HFFc6 (cell line): ENCODE measurements at regions not wholly inside any gene's neighbourhood (a gene's known extent, or its start where the extent isn't known, plus 50 kb on each side); places are given as distances from the start of the nearest gene placed in this dataset.

Experiments
- DNase-seq: peaks from one replicate; pipeline ENCODE4 v3.0.0-alpha.2; 2018
- H3K27ac Mint-ChIP-seq: 2 replicates; pipeline ENCODE4 v1.8.0; 2020; ENCODE audit warnings: mild to moderate bottlenecking, mixed read lengths
- H3K27me3 Mint-ChIP-seq: 2 replicates; pipeline ENCODE4 v1.8.0; 2021; ENCODE audit warnings: mild to moderate bottlenecking, moderate library complexity, mixed read lengths; ENCODE audit not compliant: insufficient read depth
- H3K36me3 Mint-ChIP-seq: 2 replicates; pipeline ENCODE4 v1.8.0; 2021; ENCODE audit warnings: low read depth, mixed read lengths
- H3K4me1 Mint-ChIP-seq: 2 replicates; pipeline ENCODE4 v1.8.0; 2020; ENCODE audit warnings: low read depth, mixed read lengths
- H3K4me3 Mint-ChIP-seq: 2 replicates; pipeline ENCODE4 v1.8.0; 2020; ENCODE audit warnings: mild to moderate bottlenecking, moderate library complexity, mixed read lengths
- H3K9me3 Mint-ChIP-seq: 2 replicates; pipeline ENCODE4 v1.8.0; 2020; ENCODE audit warnings: mild to moderate bottlenecking, mixed read lengths
- TF ChIP-seq, protein P1 (sequence below): fragments of 200-600 bp; sonication (generic); IDR thresholded peaks from 2 replicates; pipeline ENCODE4 v1.5.0; 2021; ENCODE audit warnings: antibody characterized with exemption, mild to moderate bottlenecking

GRCh38 chr6:137286916-137287315 is 67.7 kb upstream of the IFNGR1 start:
- TF ChIP-seq, protein P1, sequence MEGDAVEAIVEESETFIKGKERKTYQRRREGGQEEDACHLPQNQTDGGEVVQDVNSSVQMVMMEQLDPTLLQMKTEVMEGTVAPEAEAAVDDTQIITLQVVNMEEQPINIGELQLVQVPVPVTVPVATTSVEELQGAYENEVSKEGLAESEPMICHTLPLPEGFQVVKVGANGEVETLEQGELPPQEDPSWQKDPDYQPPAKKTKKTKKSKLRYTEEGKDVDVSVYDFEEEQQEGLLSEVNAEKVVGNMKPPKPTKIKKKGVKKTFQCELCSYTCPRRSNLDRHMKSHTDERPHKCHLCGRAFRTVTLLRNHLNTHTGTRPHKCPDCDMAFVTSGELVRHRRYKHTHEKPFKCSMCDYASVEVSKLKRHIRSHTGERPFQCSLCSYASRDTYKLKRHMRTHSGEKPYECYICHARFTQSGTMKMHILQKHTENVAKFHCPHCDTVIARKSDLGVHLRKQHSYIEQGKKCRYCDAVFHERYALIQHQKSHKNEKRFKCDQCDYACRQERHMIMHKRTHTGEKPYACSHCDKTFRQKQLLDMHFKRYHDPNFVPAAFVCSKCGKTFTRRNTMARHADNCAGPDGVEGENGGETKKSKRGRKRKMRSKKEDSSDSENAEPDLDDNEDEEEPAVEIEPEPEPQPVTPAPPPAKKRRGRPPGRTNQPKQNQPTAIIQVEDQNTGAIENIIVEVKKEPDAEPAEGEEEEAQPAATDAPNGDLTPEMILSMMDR, result no peak
- Mint-ChIP-seq H3K4me1 (peaks cover 6% of the 10 kb centered on the region), H3K36me3 (no peaks in the 10 kb centered on the region), H3K27me3 (peaks cover 7% of the 10 kb centered on the region), H3K9me3 (no peaks in the 10 kb centered on the region), H3K4me3 (no peak overlapping the region), H3K27ac (no peak overlapping the region)
- no peak for DNase-seq

GRCh38 chr6:137286368-137286767 is 67.2 kb upstream of the IFNGR1 start:
- peaks cover 7% of the 10 kb centered on the region for H3K27me3 Mint-ChIP-seq
- no peak for DNase-seq
- H3K27ac Mint-ChIP-seq, result no peak overlapping the region

DNA sequence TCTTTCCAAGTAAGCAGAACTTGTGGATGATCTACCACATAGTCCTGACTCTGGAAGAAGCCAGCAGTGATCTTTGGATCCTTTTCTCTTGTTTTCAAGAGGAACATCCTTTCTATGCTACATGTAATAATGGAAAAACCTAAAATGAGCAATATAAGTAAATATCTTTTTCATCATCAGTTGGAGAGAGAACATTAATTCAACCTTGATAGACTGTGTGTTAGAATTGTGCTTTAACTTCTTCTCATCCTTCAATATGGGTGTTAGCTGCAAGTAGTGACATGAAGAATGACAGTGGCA is 65.6 kb upstream of the IFNGR1 start:
- DNase-seq, result no peak
- Mint-ChIP-seq H3K4me1 (peaks cover 6% of the 10 kb centered on the region), H3K9me3 (no peaks in the 10 kb centered on the region), H3K27me3 (peaks cover 4% of the 10 kb centered on the region), H3K4me3 (no peak overlapping the region), H3K27ac (no peak overlapping the region), H3K36me3 (no peaks in the 10 kb centered on the region)
- TF ChIP-seq, protein P1, result no peak

More at GRCh38 chr6:137286368-137286767, 67.2 kb upstream of the IFNGR1 start:
- Mint-ChIP-seq H3K9me3 (no peaks in the 10 kb centered on the region), H3K4me3 (no peak overlapping the region), H3K4me1 (peaks cover 6% of the 10 kb centered on the region), H3K36me3 (no peaks in the 10 kb centered on the region)
- TF ChIP-seq, protein P1, result no peak

DNA sequence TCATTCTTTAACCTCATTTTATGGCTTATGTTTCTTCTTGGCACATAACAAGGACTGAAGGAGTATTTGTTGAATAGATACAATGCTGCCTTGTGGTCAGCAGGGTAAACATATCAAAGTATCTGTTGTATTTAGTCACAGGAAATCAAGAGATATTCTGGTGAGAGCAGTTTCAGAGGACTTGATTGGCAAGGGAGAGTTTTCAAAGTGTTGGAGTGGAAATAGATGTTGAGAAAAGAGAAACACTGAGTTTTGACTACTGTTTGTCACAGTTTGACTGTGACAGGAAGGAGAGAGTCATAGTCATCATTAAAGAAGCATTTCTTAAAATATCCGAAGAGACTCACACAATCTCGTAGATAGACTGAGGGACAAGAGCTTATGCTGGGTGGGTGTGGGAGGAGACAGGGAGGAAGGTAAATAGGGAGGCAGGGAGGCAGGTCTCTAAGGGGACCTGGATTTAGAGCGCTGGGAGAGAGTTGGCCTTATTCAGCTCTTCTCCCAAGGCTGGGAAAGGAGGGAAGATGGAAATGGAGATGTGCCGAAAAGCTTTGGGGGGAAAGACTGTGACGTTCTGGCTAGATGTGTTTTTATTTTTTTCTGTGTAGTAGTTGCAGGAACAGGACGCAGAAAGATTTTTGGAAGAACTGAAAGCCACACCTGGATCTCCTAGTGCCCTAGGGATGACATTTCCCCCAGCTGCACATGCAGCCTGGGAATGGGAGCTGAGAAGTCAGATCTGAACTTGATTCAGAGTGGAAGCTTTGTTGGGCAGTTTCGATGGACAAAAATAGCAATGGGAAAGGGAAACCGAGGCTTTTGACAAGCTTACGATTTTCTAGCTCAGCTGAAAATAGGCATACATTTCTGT is 65.0 kb upstream of the IFNGR1 start:
- H3K9me3 Mint-ChIP-seq, result no peaks in the 10 kb centered on the region
- DNase-seq, result no peak
- TF ChIP-seq, protein P1, result no peak
- H3K36me3 Mint-ChIP-seq, result no peaks in the 10 kb centered on the region
- no peak overlapping the region for H3K4me3 Mint-ChIP-seq
- peaks cover 4% of the 10 kb centered on the region for H3K27me3 Mint-ChIP-seq
- peaks cover 7% of the 10 kb centered on the region for H3K4me1 Mint-ChIP-seq
- no peak overlapping the region for H3K27ac Mint-ChIP-seq

- Mint-ChIP-seq H3K4me3 (no peak overlapping the region), H3K4me1 (peaks cover 17% of the 10 kb centered on the region), H3K36me3 (no peaks in the 10 kb centered on the region), H3K27me3 (peaks cover 4% of the 10 kb centered on the region), H3K9me3 (no peaks in the 10 kb centered on the region), H3K27ac (no peak overlapping the region)
- TF ChIP-seq, protein P1, result no peak
- no peak for DNase-seq
Observed at GRCh38 chr6:137283080-137283479, 63.9 kb upstream of the IFNGR1 start.
